GM21515 (cell line): ENCODE measurements at regions not wholly inside any gene's neighbourhood (a gene's known extent, or its start where the extent isn't known, plus 50 kb on each side); places are given as distances from the start of the nearest gene placed in this dataset.
"Not testable (repeated sequence)": the region's sequence is repeated elsewhere in the genome, so short reads cannot be mapped to it uniquely, and the experiment has no call there.

Experiments used
- ATAC-seq: cut with Tn5 transposase; IDR thresholded peaks from one replicate; pipeline ENCODE4 v1.9.1; 2021; ENCODE audit not compliant: unreplicated experiment

GRCh38 chr6:166253778-166254204 lies 54.4 kb downstream of the PRR18 start:
- ATAC-seq: no peak

- no peak for ATAC-seq
These were observed 54.9 kb downstream of the PRR18 start for GRCh38 chr6:166253281-166253681.

GRCh38 chr6:166252601-166253000 lies 55.6 kb downstream of the PRR18 start:
- no peak for ATAC-seq

GRCh38 chr6:166251655-166252054 lies 56.5 kb downstream of the PRR18 start:
- no peak for ATAC-seq

GRCh38 chr6:166251211-166251610 lies 57.0 kb downstream of the PRR18 start:
- no peak for ATAC-seq

GRCh38 chr6:166249061-166249785 lies 59.0 kb downstream of the PRR18 start:
- not testable (repeated sequence) for ATAC-seq

- no peak for ATAC-seq
These were observed 63.0 kb downstream of the PRR18 start for GRCh38 chr6:166245148-166245547.

GRCh38 chr6:166244353-166245045 lies 63.7 kb downstream of the PRR18 start:
- ATAC-seq: peak; percentile 95

- ATAC-seq: no peak
These were observed 65.3 kb downstream of the PRR18 start for GRCh38 chr6:166242888-166243287.

- no peak for ATAC-seq
These were observed 66.2 kb downstream of the PRR18 start for GRCh38 chr6:166241974-166242373.

- no peak for ATAC-seq
These were observed 67.3 kb downstream of the PRR18 start for GRCh38 chr6:166240889-166241288.

GRCh38 chr6:166237617-166238016 lies 70.0 kb upstream of the TBXT start:
- ATAC-seq: no peak

GRCh38 chr6:166236596-166236995 lies 68.9 kb upstream of the TBXT start:
- no peak for ATAC-seq

GRCh38 chr6:166235666-166236292 lies 68.1 kb upstream of the TBXT start:
- ATAC-seq: no peak

GRCh38 chr6:166231181-166231580 lies 63.5 kb upstream of the TBXT start:
- not testable (repeated sequence) for ATAC-seq

- no peak for ATAC-seq
These were observed 61.3 kb upstream of the TBXT start for GRCh38 chr6:166228839-166229528.

- ATAC-seq: no peak
These were observed 60.8 kb upstream of the TBXT start for GRCh38 chr6:166228425-166228824.

GRCh38 chr6:166223079-166223478 lies 55.4 kb upstream of the TBXT start:
- no peak for ATAC-seq

- no peak for ATAC-seq
These were observed 55.0 kb upstream of the TBXT start for GRCh38 chr6:166222631-166223030.

- ATAC-seq: no peak
These were observed 54.0 kb upstream of the TBXT start for GRCh38 chr6:166221636-166222035.

GRCh38 chr6:166221040-166221439 lies 53.4 kb upstream of the TBXT start:
- ATAC-seq: no peak
